ENCODE measurements at regions not wholly inside any gene's neighbourhood (a gene's known extent, or its start where the extent isn't known, plus 50 kb on each side); places are given as distances from the start of the nearest gene placed in this dataset.

DNA sequence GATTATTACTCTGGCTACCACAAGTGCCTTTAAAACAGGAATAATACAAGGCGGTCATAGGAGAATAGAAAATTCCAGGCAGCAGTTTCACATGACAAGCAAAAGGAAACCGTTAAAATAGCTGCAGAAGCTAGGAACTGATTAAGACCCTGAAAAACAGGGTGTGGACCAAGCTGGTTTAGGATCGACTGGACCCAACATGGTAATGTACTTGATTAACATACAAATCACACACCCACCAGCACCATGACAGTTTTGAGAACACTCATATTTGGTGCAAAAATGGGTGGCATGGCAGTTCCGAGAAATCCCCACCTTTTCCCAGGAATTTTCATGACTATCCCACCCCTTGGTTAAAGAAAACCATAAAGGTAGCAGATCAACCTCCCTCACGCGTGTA, 51.9 kb upstream of the TMEM163 start:
- no peak for DNase-seq (ENCODE audit: low read depth, low spot score)

DNA sequence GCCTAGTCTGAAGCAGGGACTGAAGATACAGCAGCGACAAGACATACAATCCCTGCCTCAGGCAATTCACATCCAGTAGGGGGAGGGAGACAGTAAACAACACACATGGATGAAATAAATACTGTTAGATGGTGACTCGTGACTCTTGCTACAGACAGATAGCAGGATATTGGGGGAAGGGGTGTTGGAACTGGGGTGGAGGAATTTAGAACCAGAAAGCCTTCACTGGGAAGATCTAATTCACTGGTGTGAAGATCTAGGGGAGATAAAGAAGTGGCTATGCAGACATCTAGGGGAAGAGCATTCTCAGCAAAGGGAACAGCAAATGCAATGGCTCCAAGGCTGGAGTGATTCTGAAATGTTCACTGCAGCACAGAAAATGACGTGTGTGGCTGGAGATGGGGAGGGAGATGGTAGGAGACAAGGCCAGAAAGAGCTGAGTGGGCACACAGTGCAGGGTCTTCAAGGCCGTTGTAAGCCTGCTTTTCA, 52.6 kb upstream of the TMEM163 start:
- no peak for DNase-seq (ENCODE audit: low read depth, low spot score)

DNA sequence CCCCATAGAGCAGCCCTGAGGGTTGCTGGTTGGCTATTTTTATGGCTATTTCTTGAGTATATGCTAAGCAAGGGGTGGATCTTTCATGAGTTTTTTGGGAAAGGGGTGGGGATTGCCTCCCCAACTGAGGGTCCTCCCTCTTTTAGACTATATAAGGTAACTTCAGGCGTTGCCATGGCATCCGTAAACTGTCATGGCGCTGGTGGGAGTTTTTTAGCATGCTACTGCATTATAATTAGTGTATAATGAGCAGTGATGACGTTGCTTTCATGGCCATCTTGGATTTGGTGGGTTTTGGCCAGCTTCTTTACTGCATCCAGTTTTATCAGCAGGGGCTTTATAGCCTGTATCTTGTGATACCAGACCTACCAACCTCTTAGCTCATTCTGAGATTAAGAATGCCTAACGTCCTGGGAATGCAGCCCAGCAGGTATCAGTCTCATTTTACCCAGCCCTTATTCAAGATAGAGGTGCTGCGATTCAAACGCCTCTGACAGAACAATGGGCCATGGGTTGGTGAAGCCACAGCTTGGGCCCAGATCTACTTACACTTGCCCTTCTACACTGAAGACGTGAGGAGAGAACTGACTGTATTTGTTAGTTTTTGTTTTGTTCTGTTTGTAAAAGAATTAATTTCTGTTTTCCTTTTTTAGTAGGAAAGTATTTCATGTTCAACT, 53.8 kb upstream of the TMEM163 start:
- peak; percentile 25 for DNase-seq (ENCODE audit: low read depth, low spot score)

DNA sequence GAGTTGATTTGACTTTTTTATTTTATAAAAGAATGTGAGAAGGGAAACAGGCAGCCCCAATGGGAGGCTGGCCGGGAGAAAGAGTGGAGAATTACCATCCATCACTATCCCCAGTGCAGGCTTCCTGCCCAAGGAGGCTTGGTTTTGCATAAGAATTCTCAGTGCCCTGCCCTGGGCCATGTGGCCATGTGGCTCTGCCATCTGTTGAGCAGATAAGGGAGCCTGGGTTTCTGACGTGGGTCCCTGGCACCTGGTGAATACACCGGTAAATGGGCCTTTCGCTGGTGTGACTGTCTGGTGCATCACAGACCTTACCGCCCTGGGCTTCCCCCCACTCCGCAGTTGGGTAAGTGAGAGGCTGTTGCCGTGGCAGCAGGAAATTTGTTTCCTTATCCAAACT, 54.5 kb upstream of the TMEM163 start:
- DNase-seq (ENCODE audit: low read depth, low spot score) = no peak

GRCh38 chr2:134773759-134774742, 55.3 kb upstream of the TMEM163 start:
- no peak for DNase-seq (ENCODE audit: low read depth, low spot score)

- no peak for DNase-seq (ENCODE audit: low read depth, low spot score)
These were observed 56.2 kb upstream of the TMEM163 start for GRCh38 chr2:134774786-134775641.

- no peak for DNase-seq (ENCODE audit: low read depth, low spot score)
These were observed 58.0 kb upstream of the TMEM163 start for GRCh38 chr2:134776836-134777235.

GRCh38 chr2:134777593-134777992, 58.8 kb upstream of the TMEM163 start:
- no peak for DNase-seq (ENCODE audit: low read depth, low spot score)

DNA sequence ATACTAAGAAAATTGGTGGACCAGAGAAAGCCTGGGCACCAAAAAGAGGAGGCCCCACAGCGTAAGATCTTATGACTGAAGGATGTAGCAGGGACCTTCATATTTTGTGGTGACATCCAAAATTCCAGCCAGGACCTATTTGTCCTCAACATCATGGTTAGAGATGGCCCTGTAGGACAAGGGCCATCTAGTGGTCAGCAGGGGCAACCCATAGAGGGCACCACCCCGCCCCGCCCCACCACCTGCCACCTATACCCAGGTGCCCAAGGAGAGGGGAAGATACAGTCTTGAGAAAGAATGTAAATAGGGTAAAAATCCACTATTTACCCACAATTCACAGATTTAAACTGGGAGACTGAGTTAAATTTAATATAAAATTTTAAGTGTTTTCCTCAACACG, 59.6 kb upstream of the TMEM163 start:
- no peak for DNase-seq (ENCODE audit: low read depth, low spot score)

- DNase-seq (ENCODE audit: low read depth, low spot score) = no peak
These were observed 57.4 kb upstream of the ACMSD start for GRCh38 chr2:134780972-134781371.

DNA sequence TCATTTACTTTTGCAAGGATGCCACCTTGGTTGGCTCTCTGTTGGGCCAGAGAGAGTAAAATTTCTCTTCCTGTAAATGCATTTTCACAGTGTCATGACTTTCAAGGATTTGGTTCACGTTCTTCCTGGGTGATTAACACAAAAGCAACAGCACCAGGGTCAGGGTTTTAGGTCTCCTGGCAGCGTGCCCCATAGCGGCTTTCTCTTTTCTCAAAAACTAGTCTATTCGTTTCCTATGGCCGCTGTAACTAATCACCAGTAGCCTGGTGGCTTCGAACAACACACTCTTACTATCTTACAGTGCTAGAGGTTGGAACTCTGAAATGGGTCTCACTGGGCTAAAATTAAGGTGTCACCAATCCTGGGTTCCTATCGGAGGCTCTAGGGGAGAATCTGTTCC, 56.3 kb upstream of the ACMSD start:
- no peak for DNase-seq (ENCODE audit: low read depth, low spot score)

DNA sequence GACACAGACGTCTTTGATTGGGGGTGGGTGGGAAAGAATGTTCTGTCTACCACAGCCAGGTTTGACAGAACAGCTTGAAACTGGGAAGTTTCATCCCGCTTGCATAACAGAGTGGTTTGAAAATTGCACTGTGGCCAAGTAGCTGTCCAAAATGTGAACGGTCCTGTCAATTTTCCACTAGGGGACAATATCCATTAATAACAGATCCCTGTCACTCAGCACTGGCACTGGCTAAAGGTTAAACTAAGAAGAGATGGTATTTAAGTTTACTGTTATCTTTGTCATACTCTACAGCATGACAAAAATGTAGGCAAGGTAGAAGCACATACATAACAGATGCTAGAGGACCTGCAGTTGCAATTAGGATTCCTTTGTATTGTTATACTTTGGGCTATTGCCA, 55.6 kb upstream of the ACMSD start:
- DNase-seq (ENCODE audit: low read depth, low spot score) = no peak

DNA sequence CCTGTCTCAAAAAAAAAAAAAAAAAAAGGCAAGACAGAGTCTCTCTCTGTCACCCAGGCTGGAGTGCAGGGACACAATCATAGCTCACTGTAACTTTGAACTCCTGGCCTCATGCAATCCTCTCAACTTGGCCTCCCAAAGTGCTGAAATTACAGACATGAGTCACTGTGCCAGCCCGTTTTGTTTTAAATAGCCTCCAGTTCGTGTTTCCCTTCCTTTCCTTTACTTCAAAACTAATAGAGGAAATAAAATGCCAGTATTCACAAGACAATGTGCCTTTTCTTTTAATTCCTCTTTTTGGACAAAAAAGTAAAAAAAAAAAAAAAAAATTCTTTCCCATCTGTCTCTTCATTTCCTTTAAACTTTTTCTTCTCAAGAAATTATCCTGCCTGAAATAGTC, 54.5 kb upstream of the ACMSD start:
- DNase-seq (ENCODE audit: low read depth, low spot score) = no peak

DNA sequence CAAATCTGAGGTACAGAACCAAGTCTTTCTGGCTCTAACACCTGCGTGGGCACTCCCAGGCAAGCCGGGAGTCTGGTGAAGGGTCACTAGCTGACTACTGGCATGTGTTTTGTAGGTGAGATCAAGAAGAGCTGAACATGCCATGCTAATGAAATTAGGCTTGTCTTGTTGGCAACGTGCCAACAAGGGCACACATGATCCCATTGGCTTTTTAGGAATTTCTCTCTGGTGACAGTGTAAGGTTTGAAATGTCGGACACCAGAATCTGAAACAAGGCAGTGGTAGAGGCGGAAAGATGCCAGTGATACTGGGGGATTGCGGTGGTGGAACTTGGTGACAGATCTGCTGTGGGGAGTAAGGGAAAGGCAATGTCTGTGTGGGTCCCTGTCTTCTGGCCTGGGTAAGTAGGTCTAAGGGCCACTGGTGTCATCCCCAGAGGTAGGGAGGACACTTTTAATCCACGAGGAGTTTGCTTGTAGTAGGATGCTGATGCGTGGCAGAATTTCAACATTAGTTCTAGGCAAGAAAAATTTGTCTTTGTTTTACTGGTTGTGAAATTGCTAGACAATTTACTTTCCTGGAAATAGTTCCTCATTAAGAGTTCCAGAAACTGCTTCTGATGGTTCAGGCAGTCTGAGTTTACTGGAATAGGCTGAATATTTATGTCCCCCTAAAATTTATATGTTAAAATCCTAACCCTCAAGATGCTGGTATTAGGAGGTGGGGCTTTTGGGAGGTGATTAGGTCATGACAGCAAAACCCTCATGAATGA, 52.6 kb upstream of the ACMSD start:
- no peak for DNase-seq (ENCODE audit: low read depth, low spot score)

DNA sequence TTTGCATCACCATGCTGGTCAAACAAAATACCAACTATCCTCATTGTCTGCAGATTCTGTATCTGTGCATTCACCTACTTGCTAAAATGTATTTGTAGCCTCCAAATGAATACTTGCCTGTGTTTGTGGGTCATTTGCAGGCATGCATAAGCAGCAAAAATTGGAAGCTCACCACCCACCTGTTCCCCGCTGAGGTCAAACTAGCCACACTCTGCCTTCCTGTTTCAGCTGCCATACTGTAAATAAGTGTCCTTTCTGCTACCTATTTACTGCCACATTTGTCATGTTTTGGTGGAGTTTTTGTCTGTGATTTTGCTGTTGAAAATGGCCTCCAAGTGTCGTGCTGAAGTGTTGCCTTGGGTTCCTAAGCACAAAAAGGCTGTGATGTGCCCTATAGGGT, 50.0 kb upstream of the ACMSD start:
- no peak for DNase-seq (ENCODE audit: low read depth, low spot score)
